ENCODE measurements at regions not wholly inside any gene's neighbourhood (a gene's known extent, or its start where the extent isn't known, plus 50 kb on each side); places are given as distances from the start of the nearest gene placed in this dataset.

- Histone ChIP-seq H3K27ac (ENCODE audit: low read length) (no peak overlapping the region), H3K79me2 (replicated peaks; ENCODE audit: insufficient read depth, low read length) (no peaks in the 10 kb centered on the region), H3F3A (ENCODE audit: insufficient read depth, low read length, poor library complexity, severe bottlenecking) (no peaks in the 10 kb centered on the region), H3K9me2 (ENCODE audit: insufficient read depth, low read length) (no peaks in the 10 kb centered on the region), H4K20me1 (ENCODE audit: insufficient read depth) (no peaks in the 10 kb centered on the region), H3K27me3 (ENCODE audit: insufficient read depth, low read depth, low read length) (no peaks in the 10 kb centered on the region), H3K9ac (ENCODE audit: low read length) (no peak overlapping the region), H3K9me3 (ENCODE audit: low read length) (no peaks in the 10 kb centered on the region), H2AFZ (ENCODE audit: low read depth, low read length) (no peak overlapping the region), H3K4me3 (ENCODE audit: low read length) (no peak overlapping the region), H3K36me3 (ENCODE audit: insufficient read depth, low read length) (no peaks in the 10 kb centered on the region), H3K4me2 (ENCODE audit: low read length) (no peak overlapping the region)
- no peak for TF ChIP-seq RAD21 (conservative IDR thresholded peaks at IDR 0.05)
- TF ChIP-seq EP300 (conservative IDR thresholded peaks at IDR 0.05; ENCODE audit: poor library complexity, severe bottlenecking): no peak
- TF ChIP-seq CTCF (IDR thresholded peaks at IDR 0.05; ENCODE audit: poor library complexity, severe bottlenecking): no peak
- TF ChIP-seq, protein P1, sequence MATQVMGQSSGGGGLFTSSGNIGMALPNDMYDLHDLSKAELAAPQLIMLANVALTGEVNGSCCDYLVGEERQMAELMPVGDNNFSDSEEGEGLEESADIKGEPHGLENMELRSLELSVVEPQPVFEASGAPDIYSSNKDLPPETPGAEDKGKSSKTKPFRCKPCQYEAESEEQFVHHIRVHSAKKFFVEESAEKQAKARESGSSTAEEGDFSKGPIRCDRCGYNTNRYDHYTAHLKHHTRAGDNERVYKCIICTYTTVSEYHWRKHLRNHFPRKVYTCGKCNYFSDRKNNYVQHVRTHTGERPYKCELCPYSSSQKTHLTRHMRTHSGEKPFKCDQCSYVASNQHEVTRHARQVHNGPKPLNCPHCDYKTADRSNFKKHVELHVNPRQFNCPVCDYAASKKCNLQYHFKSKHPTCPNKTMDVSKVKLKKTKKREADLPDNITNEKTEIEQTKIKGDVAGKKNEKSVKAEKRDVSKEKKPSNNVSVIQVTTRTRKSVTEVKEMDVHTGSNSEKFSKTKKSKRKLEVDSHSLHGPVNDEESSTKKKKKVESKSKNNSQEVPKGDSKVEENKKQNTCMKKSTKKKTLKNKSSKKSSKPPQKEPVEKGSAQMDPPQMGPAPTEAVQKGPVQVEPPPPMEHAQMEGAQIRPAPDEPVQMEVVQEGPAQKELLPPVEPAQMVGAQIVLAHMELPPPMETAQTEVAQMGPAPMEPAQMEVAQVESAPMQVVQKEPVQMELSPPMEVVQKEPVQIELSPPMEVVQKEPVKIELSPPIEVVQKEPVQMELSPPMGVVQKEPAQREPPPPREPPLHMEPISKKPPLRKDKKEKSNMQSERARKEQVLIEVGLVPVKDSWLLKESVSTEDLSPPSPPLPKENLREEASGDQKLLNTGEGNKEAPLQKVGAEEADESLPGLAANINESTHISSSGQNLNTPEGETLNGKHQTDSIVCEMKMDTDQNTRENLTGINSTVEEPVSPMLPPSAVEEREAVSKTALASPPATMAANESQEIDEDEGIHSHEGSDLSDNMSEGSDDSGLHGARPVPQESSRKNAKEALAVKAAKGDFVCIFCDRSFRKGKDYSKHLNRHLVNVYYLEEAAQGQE (IDR thresholded peaks at IDR 0.05; ENCODE audit: borderline replicate concordance): no peak
- no peak for TF ChIP-seq EZH2 (IDR thresholded peaks at IDR 0.05; ENCODE audit: borderline replicate concordance, insufficient read depth, low read length, poor library complexity, severe bottlenecking)
- TF ChIP-seq TAF1 (IDR thresholded peaks at IDR 0.05; ENCODE audit: low read depth): no peak
These were observed 189.3 kb upstream of the ARG1 start for GRCh38 chr6:131383421-131384411.

GRCh38 chr6:131387562-131388447 lies 185.2 kb upstream of the ARG1 start:
- Histone ChIP-seq H3K79me2 (replicated peaks; ENCODE audit: insufficient read depth, low read length) (no peaks in the 10 kb centered on the region), H3K9me3 (ENCODE audit: low read length) (no peaks in the 10 kb centered on the region), H3F3A (ENCODE audit: insufficient read depth, low read length, poor library complexity, severe bottlenecking) (no peaks in the 10 kb centered on the region), H3K36me3 (ENCODE audit: insufficient read depth, low read length) (no peaks in the 10 kb centered on the region), H3K4me3 (ENCODE audit: low read length) (no peak overlapping the region), H3K27ac (ENCODE audit: low read length) (no peak overlapping the region), H3K9ac (ENCODE audit: low read length) (no peak overlapping the region), H3K4me2 (ENCODE audit: low read length) (no peak overlapping the region), H3K9me2 (ENCODE audit: insufficient read depth, low read length) (no peaks in the 10 kb centered on the region), H2AFZ (ENCODE audit: low read depth, low read length) (no peak overlapping the region), H4K20me1 (ENCODE audit: insufficient read depth) (no peaks in the 10 kb centered on the region), H3K27me3 (ENCODE audit: insufficient read depth, low read depth, low read length) (no peaks in the 10 kb centered on the region)
- TF ChIP-seq RAD21 (conservative IDR thresholded peaks at IDR 0.05): no peak
- TF ChIP-seq CTCF (IDR thresholded peaks at IDR 0.05; ENCODE audit: poor library complexity, severe bottlenecking): no peak
- no peak for TF ChIP-seq POLR2AphosphoS5 (IDR thresholded peaks at IDR 0.05)
- no peak for TF ChIP-seq MXI1 (conservative IDR thresholded peaks at IDR 0.05; ENCODE audit: poor library complexity, severe bottlenecking)
- TF ChIP-seq EP300 (conservative IDR thresholded peaks at IDR 0.05; ENCODE audit: poor library complexity, severe bottlenecking): no peak
- no peak for TF ChIP-seq SMC3 (conservative IDR thresholded peaks at IDR 0.05; ENCODE audit: poor library complexity)
- TF ChIP-seq TAF1 (IDR thresholded peaks at IDR 0.05; ENCODE audit: low read depth): no peak
- TF ChIP-seq, protein P1 (IDR thresholded peaks at IDR 0.05; ENCODE audit: borderline replicate concordance): no peak
- no peak for TF ChIP-seq EZH2 (IDR thresholded peaks at IDR 0.05; ENCODE audit: borderline replicate concordance, insufficient read depth, low read length, poor library complexity, severe bottlenecking)

Measured in neural cell (in vitro differentiated cells).